ENCODE measurements at regions not wholly inside any gene's neighbourhood (a gene's known extent, or its start where the extent isn't known, plus 50 kb on each side); places are given as distances from the start of the nearest gene placed in this dataset.
A peak's percentile ranks its signal among the peaks of the same experiment; 100 is the strongest.
"Not testable (repeated sequence)": the region's sequence is repeated elsewhere in the genome, so short reads cannot be mapped to it uniquely, and the experiment has no call there.

- not testable (repeated sequence) for DNase-seq (ENCODE audit: low read depth, low spot score)
These were observed 197.5 kb upstream of the FAT3 start for GRCh38 chr11:92027136-92027535.

DNA sequence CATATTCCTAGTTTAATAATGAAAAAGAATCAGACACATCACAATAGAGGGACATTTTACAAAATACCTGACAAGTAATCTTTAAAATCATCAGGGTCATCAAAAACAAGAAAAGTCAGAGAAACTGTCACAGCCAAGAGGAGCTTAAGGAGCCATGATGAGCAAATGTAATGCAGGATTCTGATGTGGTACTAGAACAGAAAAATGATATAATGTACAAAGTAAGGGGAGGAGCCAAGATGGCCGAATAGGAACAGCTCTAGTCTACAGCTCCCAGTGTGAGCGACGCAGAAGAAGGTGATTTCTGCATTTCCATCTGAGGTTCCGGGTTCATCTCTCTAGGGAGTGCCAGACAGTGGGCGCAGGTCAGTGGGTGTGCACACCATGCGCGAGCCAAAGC is 198.0 kb upstream of the FAT3 start:
- DNase-seq (ENCODE audit: low read depth, low spot score), result no peak

GRCh38 chr11:92024788-92025187 is 199.8 kb upstream of the FAT3 start:
- no peak for DNase-seq (ENCODE audit: low read depth, low spot score)

GRCh38 chr11:92022499-92022898 is 202.1 kb upstream of the FAT3 start:
- DNase-seq (ENCODE audit: low read depth, low spot score), result no peak

GRCh38 chr11:92018332-92018731 is 206.3 kb upstream of the FAT3 start:
- DNase-seq (ENCODE audit: low read depth, low spot score), result no peak

- DNase-seq (ENCODE audit: low read depth, low spot score), result no peak
These were observed 216.4 kb upstream of the FAT3 start for GRCh38 chr11:92008249-92008648.

GRCh38 chr11:92002568-92002967 is 222.1 kb upstream of the FAT3 start:
- DNase-seq (ENCODE audit: low read depth, low spot score), result no peak

DNA sequence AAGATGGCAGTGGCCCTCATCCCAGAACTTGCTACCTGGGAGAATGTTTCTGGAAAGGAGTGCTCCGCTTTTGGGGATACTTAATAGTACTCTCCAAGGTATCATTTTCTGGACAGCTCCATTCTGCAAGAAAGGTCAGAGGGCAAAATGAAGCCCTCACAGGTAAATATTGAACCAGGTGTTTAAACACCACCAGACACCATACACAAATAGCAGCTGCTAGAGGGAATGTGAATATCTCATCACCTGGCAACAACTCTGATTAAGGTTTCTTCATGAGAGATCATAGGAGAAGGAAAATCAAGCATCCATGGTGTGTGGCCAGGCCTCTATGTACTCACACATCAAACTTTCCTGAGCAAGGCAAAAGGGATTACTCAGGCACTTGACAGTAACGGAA is 226.1 kb upstream of the FAT3 start:
- no peak for DNase-seq (ENCODE audit: low read depth, low spot score)

DNA sequence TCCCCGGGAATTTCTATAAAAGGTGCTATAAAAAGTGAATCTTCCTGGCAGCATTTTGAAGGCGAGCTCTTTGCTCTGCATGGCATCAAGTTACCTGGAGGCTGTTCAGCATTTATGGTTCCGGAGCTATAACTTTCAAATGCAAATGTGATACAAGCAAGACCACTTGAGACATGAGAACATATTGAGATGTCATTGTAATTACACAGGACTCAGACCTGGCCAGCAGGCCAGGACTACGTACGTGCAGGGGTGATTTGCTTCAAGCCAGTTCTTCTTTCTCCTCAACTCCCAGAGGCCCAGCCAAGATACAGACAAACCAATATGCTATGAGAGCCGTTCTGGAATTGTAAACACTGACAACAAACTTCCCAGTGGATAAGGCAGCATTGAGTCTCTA is 227.4 kb upstream of the FAT3 start:
- no peak for DNase-seq (ENCODE audit: low read depth, low spot score)

GRCh38 chr11:91996526-91996925 is 228.1 kb upstream of the FAT3 start:
- no peak for DNase-seq (ENCODE audit: low read depth, low spot score)

GRCh38 chr11:91988443-91988842 is 236.2 kb upstream of the FAT3 start:
- DNase-seq (ENCODE audit: low read depth, low spot score), result not testable (repeated sequence)

- no peak for DNase-seq (ENCODE audit: low read depth, low spot score)
These were observed 238.4 kb upstream of the FAT3 start for GRCh38 chr11:91986218-91986617.

- DNase-seq (ENCODE audit: low read depth, low spot score), result no peak
These were observed 240.5 kb upstream of the FAT3 start for GRCh38 chr11:91984033-91984584.

DNA sequence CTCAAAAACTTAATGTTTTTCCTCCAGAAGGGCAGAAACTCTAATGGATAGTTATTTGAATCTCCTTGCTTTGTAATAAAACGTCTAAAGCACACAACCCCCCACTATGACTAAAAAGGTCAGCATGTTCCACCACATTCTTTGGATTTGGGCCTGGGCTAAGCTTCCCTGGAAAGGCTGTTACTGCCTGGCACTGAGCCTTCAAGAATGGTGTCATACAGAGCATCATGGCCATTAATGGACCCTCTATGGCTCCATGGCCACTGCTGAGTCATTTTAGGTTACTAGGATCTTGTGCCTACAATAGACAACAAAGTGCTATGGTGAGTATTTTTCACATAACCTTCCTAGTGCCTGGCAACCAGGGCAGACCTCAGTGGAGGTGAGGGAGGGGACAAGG is 242.6 kb upstream of the FAT3 start:
- DNase-seq (ENCODE audit: low read depth, low spot score), result peak; percentile 97

DNA sequence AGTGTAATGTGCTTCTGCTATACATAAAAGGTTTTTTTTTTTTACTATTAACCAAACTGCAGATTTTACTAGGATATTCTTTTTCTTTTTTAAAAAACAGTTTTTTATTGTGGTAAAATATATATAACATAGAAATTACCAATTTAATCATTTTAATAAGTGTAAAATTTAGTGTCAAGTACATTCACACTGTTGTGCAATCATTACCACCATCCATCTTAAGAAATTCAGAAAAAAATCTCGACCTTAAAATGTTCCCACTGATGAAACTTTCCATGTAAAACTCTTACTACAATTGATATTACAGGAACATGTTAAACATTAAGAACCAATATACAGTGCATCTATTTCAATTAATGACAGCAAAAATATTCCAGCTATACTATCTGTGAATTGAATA is 244.8 kb upstream of the FAT3 start:
- no peak for DNase-seq (ENCODE audit: low read depth, low spot score)

DNA sequence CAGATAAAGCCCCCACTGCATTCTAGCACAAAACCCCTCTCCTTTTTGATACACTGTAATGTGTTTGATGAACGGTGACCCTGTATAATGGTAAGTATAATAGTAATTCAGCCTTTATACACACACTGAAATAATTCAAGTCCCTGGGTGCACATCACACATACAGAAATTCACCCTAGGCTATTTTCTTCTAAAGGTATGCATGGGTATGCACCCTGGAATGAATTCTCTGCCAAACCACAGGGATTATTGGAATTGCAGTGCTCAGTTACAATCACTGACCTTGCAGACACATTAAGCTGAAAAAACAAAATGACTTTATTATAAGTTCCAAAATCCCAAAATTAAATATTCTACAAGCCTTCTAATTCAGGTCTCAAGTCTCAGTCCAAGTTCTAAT is 245.9 kb upstream of the FAT3 start:
- peak; percentile 85 for DNase-seq (ENCODE audit: low read depth, low spot score)

DNA sequence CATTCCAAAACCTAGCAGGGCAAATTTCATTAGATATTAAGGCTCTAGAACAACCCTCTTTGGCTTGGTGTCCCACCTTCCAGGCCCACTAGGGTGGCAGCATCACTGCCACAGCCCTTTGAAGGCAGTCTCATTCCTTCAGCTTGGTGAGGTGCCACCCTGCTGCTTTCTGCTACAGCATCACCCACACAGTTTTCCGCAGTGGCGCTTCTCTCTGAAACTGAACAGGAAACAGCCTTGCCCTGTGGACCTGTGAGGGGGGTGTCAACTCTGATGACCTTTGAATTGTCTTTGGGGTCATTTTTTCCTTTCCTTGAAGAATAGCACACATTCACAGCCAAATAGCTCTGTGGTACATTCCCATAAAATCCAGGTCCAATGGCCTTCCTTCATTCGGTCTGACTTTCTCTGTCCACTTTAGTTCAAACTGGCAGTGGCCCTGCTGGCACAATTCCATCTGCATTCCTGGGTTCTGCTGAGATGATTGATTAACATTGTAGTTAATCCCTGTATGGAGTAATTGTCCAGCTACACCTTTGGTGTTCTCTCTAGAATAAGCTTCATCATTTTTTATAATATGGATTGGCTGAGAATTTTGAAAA is 251.9 kb upstream of the FAT3 start:
- peak; percentile 48 for DNase-seq (ENCODE audit: low read depth, low spot score)

- DNase-seq (ENCODE audit: low read depth, low spot score), result no peak
These were observed 254.0 kb upstream of the FAT3 start for GRCh38 chr11:91970624-91971023.

DNA sequence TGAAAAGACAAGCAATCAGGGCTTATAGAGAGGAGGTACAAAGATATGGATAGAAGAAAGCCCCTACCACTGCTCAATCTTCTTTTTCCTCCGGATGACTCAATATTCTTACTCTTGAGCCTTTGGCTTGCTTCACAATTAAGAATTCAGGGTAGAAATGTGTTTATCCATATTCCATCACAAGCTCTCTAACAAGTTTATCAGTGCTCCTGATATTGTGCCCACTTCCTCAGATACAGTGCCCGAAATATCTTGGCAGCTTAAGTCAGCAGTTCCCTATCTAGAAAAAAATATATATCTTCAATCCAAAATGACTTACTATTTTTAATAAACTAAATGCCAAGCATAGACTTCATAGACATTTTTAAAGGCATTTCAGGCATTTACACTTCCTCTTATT is 255.1 kb upstream of the FAT3 start:
- DNase-seq (ENCODE audit: low read depth, low spot score), result no peak

DNA sequence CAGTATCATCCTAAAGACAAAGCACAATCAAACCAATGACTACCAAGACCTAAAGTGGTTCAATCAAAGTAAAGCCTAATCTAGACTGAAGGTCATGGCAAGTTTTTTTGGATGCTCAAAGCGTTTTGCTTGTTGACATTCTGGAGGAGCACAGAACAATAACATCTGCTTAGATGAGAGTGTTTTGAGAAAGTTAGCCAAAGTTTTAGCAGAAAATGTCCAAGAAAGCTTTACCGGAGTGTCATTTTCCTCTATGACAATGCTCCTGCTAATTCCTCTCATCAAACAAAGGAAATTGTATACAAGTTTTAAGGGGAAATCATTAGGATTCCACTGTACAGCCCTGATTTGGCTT is 256.9 kb upstream of the FAT3 start:
- no peak for DNase-seq (ENCODE audit: low read depth, low spot score)

- DNase-seq (ENCODE audit: low read depth, low spot score), result no peak
These were observed 257.5 kb upstream of the FAT3 start for GRCh38 chr11:91967026-91967690.

GRCh38 chr11:91966368-91966767 is 258.2 kb upstream of the FAT3 start:
- DNase-seq (ENCODE audit: low read depth, low spot score), result no peak

DNA sequence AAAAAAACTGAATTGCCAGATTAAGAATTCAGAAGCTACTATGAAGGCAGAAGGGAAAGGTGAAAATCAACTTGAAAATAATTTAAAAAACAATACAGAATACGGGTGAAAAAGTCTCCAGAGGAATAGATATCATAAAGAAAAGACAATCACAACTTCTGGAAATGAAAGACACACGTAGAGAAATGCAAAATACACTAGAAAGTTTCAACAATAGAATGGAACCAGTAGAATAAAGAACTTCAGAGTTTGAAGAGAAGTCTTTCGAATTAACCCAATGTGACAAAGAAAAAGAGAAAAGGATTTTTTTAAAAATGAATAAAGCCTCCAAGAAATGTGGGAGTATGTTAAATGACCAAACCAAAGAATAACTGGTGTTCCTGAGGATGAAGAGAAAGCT is 263.8 kb upstream of the FAT3 start:
- no peak for DNase-seq (ENCODE audit: low read depth, low spot score)

DNA sequence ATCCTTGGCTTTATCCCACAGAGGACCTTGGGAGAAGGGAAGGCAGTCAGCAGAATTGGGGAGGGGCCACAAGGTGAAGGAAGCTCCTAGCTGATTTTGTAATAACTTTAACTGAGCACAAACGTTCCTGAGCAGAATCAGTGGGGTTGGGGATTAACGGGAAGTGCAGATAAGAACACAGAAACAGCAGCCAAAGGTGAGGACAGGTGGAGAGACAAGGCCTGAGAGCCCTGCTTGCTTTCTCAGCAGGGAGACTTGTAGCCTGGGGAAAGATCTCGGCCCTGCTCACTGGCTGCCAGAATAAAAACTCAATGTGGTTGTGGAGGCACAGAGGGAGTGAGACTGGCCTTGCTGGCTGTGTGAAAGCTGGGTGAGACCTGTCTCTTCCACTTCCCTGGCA is 265.2 kb upstream of the FAT3 start:
- DNase-seq (ENCODE audit: low read depth, low spot score), result no peak

Measured in astrocyte of the hippocampus (primary cell).